ENCODE measurements at regions not wholly inside any gene's neighbourhood (a gene's known extent, or its start where the extent isn't known, plus 50 kb on each side); places are given as distances from the start of the nearest gene placed in this dataset.
A peak's percentile ranks its signal among the peaks of the same experiment; 100 is the strongest.
"Not testable (repeated sequence)": the region's sequence is repeated elsewhere in the genome, so short reads cannot be mapped to it uniquely, and the experiment has no call there.

GRCh38 chr6:90372450-90372849 is 75.8 kb upstream of the BACH2 start:
- no peak for DNase-seq (ENCODE audit: low spot score)

GRCh38 chr6:90370493-90370959 is 73.9 kb upstream of the BACH2 start:
- no peak for DNase-seq (ENCODE audit: low spot score)

GRCh38 chr6:90369651-90370050 is 73.0 kb upstream of the BACH2 start:
- DNase-seq (ENCODE audit: low spot score): no peak

GRCh38 chr6:90369024-90369519 is 72.4 kb upstream of the BACH2 start:
- DNase-seq (ENCODE audit: low spot score): peak; percentile 84

GRCh38 chr6:90368601-90369000 is 72.0 kb upstream of the BACH2 start:
- no peak for DNase-seq (ENCODE audit: low spot score)

GRCh38 chr6:90368001-90368400 is 71.4 kb upstream of the BACH2 start:
- no peak for DNase-seq (ENCODE audit: low spot score)

- no peak for DNase-seq (ENCODE audit: low spot score)
Measured at GRCh38 chr6:90365565-90366219, 69.0 kb upstream of the BACH2 start.

GRCh38 chr6:90365002-90365401 is 68.4 kb upstream of the BACH2 start:
- DNase-seq (ENCODE audit: low spot score): no peak

GRCh38 chr6:90364286-90364685 is 67.6 kb upstream of the BACH2 start:
- no peak for DNase-seq (ENCODE audit: low spot score)

GRCh38 chr6:90362318-90362717 is 65.7 kb upstream of the BACH2 start:
- peak; percentile 13 for DNase-seq (ENCODE audit: low spot score)

- DNase-seq (ENCODE audit: low spot score): no peak
Measured at GRCh38 chr6:90361174-90361573, 64.5 kb upstream of the BACH2 start.

GRCh38 chr6:90358036-90358770 is 61.6 kb upstream of the BACH2 start:
- not testable (repeated sequence) for DNase-seq (ENCODE audit: low spot score)

GRCh38 chr6:90356012-90356421 is 59.4 kb upstream of the BACH2 start:
- DNase-seq (ENCODE audit: low spot score): no peak

- no peak for DNase-seq (ENCODE audit: low spot score)
Measured at GRCh38 chr6:90354961-90355360, 58.3 kb upstream of the BACH2 start.

GRCh38 chr6:90351696-90352095 is 55.1 kb upstream of the BACH2 start:
- DNase-seq (ENCODE audit: low spot score): no peak

GRCh38 chr6:90350689-90351554 is 54.3 kb upstream of the BACH2 start:
- no peak for DNase-seq (ENCODE audit: low spot score)

GRCh38 chr6:90347411-90347851 is 50.8 kb upstream of the BACH2 start:
- DNase-seq (ENCODE audit: low spot score): no peak

- no peak for DNase-seq (ENCODE audit: low spot score)
Measured at GRCh38 chr6:90346729-90347128, 50.1 kb upstream of the BACH2 start.
